ENCODE measurements at regions not wholly inside any gene's neighbourhood (a gene's known extent, or its start where the extent isn't known, plus 50 kb on each side); places are given as distances from the start of the nearest gene placed in this dataset.
"Not testable (repeated sequence)": the region's sequence is repeated elsewhere in the genome, so short reads cannot be mapped to it uniquely, and the experiment has no call there.

GRCh38 chr21:31449921-31450535 lies 106.0 kb upstream of the TIAM1 start:
- no peak for DNase-seq

- no peak for DNase-seq
These were observed 104.4 kb upstream of the TIAM1 start for GRCh38 chr21:31448496-31448895.

GRCh38 chr21:31447505-31447904 lies 103.4 kb upstream of the TIAM1 start:
- no peak for DNase-seq

- peak; percentile 29 for DNase-seq
These were observed 102.3 kb upstream of the TIAM1 start for GRCh38 chr21:31446226-31446855.

- DNase-seq, result no peak
These were observed 101.1 kb upstream of the TIAM1 start for GRCh38 chr21:31445137-31445536.

- DNase-seq, result peak; percentile 24
These were observed 99.9 kb upstream of the TIAM1 start for GRCh38 chr21:31443736-31444521.

- DNase-seq, result no peak
These were observed 98.3 kb upstream of the TIAM1 start for GRCh38 chr21:31442339-31442738.

- no peak for DNase-seq
These were observed 85.4 kb upstream of the TIAM1 start for GRCh38 chr21:31429506-31429905.

- DNase-seq, result no peak
These were observed 82.3 kb upstream of the TIAM1 start for GRCh38 chr21:31426235-31426797.

GRCh38 chr21:31425138-31425537 lies 81.1 kb upstream of the TIAM1 start:
- DNase-seq, result no peak

GRCh38 chr21:31424058-31424457 lies 80.0 kb upstream of the TIAM1 start:
- DNase-seq, result no peak

- DNase-seq, result no peak
These were observed 76.9 kb upstream of the TIAM1 start for GRCh38 chr21:31420988-31421387.

- no peak for DNase-seq
These were observed 76.3 kb upstream of the TIAM1 start for GRCh38 chr21:31420354-31420753.

- no peak for DNase-seq
These were observed 74.4 kb upstream of the TIAM1 start for GRCh38 chr21:31418377-31419001.

GRCh38 chr21:31417214-31417613 lies 73.2 kb upstream of the TIAM1 start:
- DNase-seq, result not testable (repeated sequence)

GRCh38 chr21:31416465-31416864 lies 72.4 kb upstream of the TIAM1 start:
- DNase-seq, result no peak

GRCh38 chr21:31414263-31415000 lies 70.4 kb upstream of the TIAM1 start:
- no peak for DNase-seq

GRCh38 chr21:31413698-31414097 lies 69.6 kb upstream of the TIAM1 start:
- DNase-seq, result no peak

GRCh38 chr21:31410499-31411131 lies 66.6 kb upstream of the TIAM1 start:
- no peak for DNase-seq

GRCh38 chr21:31409831-31410487 lies 65.9 kb upstream of the TIAM1 start:
- DNase-seq, result no peak

GRCh38 chr21:31408301-31409088 lies 64.4 kb upstream of the TIAM1 start:
- no peak for DNase-seq
